ENCODE measurements at regions not wholly inside any gene's neighbourhood (a gene's known extent, or its start where the extent isn't known, plus 50 kb on each side); places are given as distances from the start of the nearest gene placed in this dataset.

GRCh38 chr4:11323771-11324170 lies 104.9 kb downstream of the HS3ST1 start:
- TF ChIP-seq POLR2A (IDR thresholded peaks at IDR 0.05) (no peak), CTCF (IDR thresholded peaks at IDR 0.05) (no peak)
- DNase-seq = no peak
- intact Hi-C loops (cut with DNase I) = no loop called here
- Histone ChIP-seq H3K27ac (no peak overlapping the region), H3K9me3 (replicated peaks in 1 of 3) (no peaks in the 10 kb centered on the region), H3K4me3 (no peak overlapping the region), H3K4me1 (replicated peaks in 1 of 2) (no peaks in the 10 kb centered on the region), H3K36me3 (replicated peaks in 1 of 2) (no peaks in the 10 kb centered on the region), H3K27me3 (no peaks in the 10 kb centered on the region)

GRCh38 chr4:11313157-11313943 lies 115.3 kb downstream of the HS3ST1 start:
- no peaks in the 10 kb centered on the region for H3K9me3 ChIP-seq (replicated peaks in 1 of 3)
- H3K4me3 ChIP-seq = no peak overlapping the region
- no peak overlapping the region for H3K27ac ChIP-seq
- H3K27me3 ChIP-seq = no peaks in the 10 kb centered on the region
- intact Hi-C loops (cut with DNase I) = no loop called here
- no peaks in the 10 kb centered on the region for H3K36me3 ChIP-seq (replicated peaks in 1 of 2)
- TF ChIP-seq POLR2A (IDR thresholded peaks at IDR 0.05) (no peak), CTCF (IDR thresholded peaks at IDR 0.05) (no peak)
- WGBS, 4 donors = 71 to 73% (median 72%) methylated on average over 6 of the region's 6 CpGs
- H3K4me1 ChIP-seq (replicated peaks in 1 of 2) = no peaks in the 10 kb centered on the region
- no peak for DNase-seq

- no peak overlapping the region for H3K4me3 ChIP-seq
- no peak overlapping the region for H3K27ac ChIP-seq
- intact Hi-C loops (cut with DNase I) = no loop called here
- H3K36me3 ChIP-seq (replicated peaks in 1 of 2) = no peaks in the 10 kb centered on the region
- no peak for DNase-seq
- TF ChIP-seq CTCF (IDR thresholded peaks at IDR 0.05) (no peak), POLR2A (IDR thresholded peaks at IDR 0.05) (no peak)
- no peaks in the 10 kb centered on the region for H3K27me3 ChIP-seq
- no peaks in the 10 kb centered on the region for H3K9me3 ChIP-seq (replicated peaks in 1 of 3)
- no peaks in the 10 kb centered on the region for H3K4me1 ChIP-seq (replicated peaks in 1 of 2)
These were observed 116.3 kb downstream of the HS3ST1 start for GRCh38 chr4:11312389-11312788.

- intact Hi-C loops (cut with DNase I) = no loop called here
These were observed 127.5 kb downstream of the HS3ST1 start for GRCh38 chr4:11301075-11301660.

More at GRCh38 chr4:11301075-11301660, 127.5 kb downstream of the HS3ST1 start:
- Histone ChIP-seq H3K4me1 (replicated peaks in 1 of 2) (no peaks in the 10 kb centered on the region), H3K27me3 (no peaks in the 10 kb centered on the region), H3K9me3 (replicated peaks in 1 of 3) (no peaks in the 10 kb centered on the region), H3K36me3 (replicated peaks in 1 of 2) (no peaks in the 10 kb centered on the region), H3K27ac (no peak overlapping the region), H3K4me3 (no peak overlapping the region)
- 71 to 89% (median 81%) methylated on average over 4 of the region's 4 CpGs for WGBS, 4 donors
- TF ChIP-seq CTCF (IDR thresholded peaks at IDR 0.05) (no peak), POLR2A (IDR thresholded peaks at IDR 0.05) (no peak)
- DNase-seq = no peak

Data from adrenal gland (tissue), 9 donors.